NB4 (cell line): ENCODE measurements at regions not wholly inside any gene's neighbourhood (a gene's known extent, or its start where the extent isn't known, plus 50 kb on each side); places are given as distances from the start of the nearest gene placed in this dataset.

Source experiments
- CTCF ChIP-seq: IDR thresholded peaks from one replicate; pipeline ENCODE4 v1.5.1; 2012; ENCODE audit warnings: low read depth, low read length
- MAX ChIP-seq: IDR thresholded peaks from 2 replicates; pipeline ENCODE4 v1.6.1; 2011; ENCODE audit warnings: low read depth, low read length
- POLR2A ChIP-seq: IDR thresholded peaks from 2 replicates; pipeline ENCODE4 v1.6.1; 2011; ENCODE audit warnings: mild to moderate bottlenecking; ENCODE audit not compliant: insufficient read length; ENCODE audit errors: extremely low read depth

- TF ChIP-seq POLR2A (no peak), CTCF (no peak), MAX (no peak)
These were observed 1103.9 kb upstream of the KLHL29 start for GRCh38 chr2:22281033-22281432.
